T-helper 1 cell treated with Interleukin-12 subunit alpha and Interleukin-12 subunit beta and Interleukin-4 antibody, amounts not matched to agents 30 ng/mL and 1 ng/mL, for 36 hours (primary cell): ENCODE measurements at regions not wholly inside any gene's neighbourhood (a gene's known extent, or its start where the extent isn't known, plus 50 kb on each side); places are given as distances from the start of the nearest gene placed in this dataset.

Experiments
- intact Hi-C: fragments of 100-400 bp; cut with micrococcal nuclease; formaldehyde crosslinking; loops from one replicate; pipeline ENCODE4 v1.15.1; 2024

- intact Hi-C loops = no loop called here
Measured at GRCh38 chr10:78184851-78185692, 151.4 kb downstream of the RPS24 start.

GRCh38 chr10:78185693-78186055 lies 152.0 kb downstream of the RPS24 start:
- intact Hi-C loops = no loop called here

- intact Hi-C loops = no loop called here
Measured at GRCh38 chr10:78186572-78186971, 152.9 kb downstream of the RPS24 start.

- intact Hi-C loops = no loop called here
Measured at GRCh38 chr10:78187371-78187770, 153.7 kb downstream of the RPS24 start.

GRCh38 chr10:78188446-78188845 lies 154.8 kb downstream of the RPS24 start:
- intact Hi-C loops = no loop called here

- intact Hi-C loops = loop anchor here (10.0 kb wide), 1 partner anchor 145 kb away; no protein-coding TSS in a partner anchor
Measured at GRCh38 chr10:78190051-78190825, 156.6 kb downstream of the RPS24 start.

- intact Hi-C loops = loop anchor here (10.0 kb wide), 1 partner anchor 146 kb away; no protein-coding TSS in a partner anchor
Measured at GRCh38 chr10:78191301-78191700, 157.6 kb downstream of the RPS24 start.

- intact Hi-C loops = loop anchor here (10.0 kb wide), 1 partner anchor 148 kb away; no protein-coding TSS in a partner anchor
Measured at GRCh38 chr10:78193189-78193588, 159.5 kb downstream of the RPS24 start.

- intact Hi-C loops = loop anchor here (10.0 kb wide), 1 partner anchor 149 kb away; no protein-coding TSS in a partner anchor
Measured at GRCh38 chr10:78194050-78194449, 160.4 kb downstream of the RPS24 start.

- intact Hi-C loops = loop anchor here (10.0 kb wide), 1 partner anchor 150 kb away; no protein-coding TSS in a partner anchor
Measured at GRCh38 chr10:78194539-78195402, 161.1 kb downstream of the RPS24 start.

GRCh38 chr10:78196396-78196795 lies 162.7 kb downstream of the RPS24 start:
- intact Hi-C loops = loop anchor here (10.0 kb wide), 1 partner anchor 152 kb away; no protein-coding TSS in a partner anchor

- intact Hi-C loops = loop anchor here (10.0 kb wide), 1 partner anchor 152 kb away; no protein-coding TSS in a partner anchor
Measured at GRCh38 chr10:78196964-78197363, 163.3 kb downstream of the RPS24 start.

- intact Hi-C loops = loop anchor here (10.0 kb wide), 1 partner anchor 153 kb away; no protein-coding TSS in a partner anchor
Measured at GRCh38 chr10:78197628-78198272, 164.1 kb downstream of the RPS24 start.

- intact Hi-C loops = loop anchor here (10.0 kb wide), 1 partner anchor 154 kb away; no protein-coding TSS in a partner anchor
Measured at GRCh38 chr10:78199005-78199725, 165.5 kb downstream of the RPS24 start.

GRCh38 chr10:78199759-78200158 lies 166.1 kb downstream of the RPS24 start:
- intact Hi-C loops = loop anchor here (10.0 kb wide), 1 partner anchor 155 kb away; no protein-coding TSS in a partner anchor

GRCh38 chr10:78200686-78201085 lies 167.0 kb downstream of the RPS24 start:
- intact Hi-C loops = no loop called here

- intact Hi-C loops = no loop called here
Measured at GRCh38 chr10:78202386-78202785, 168.7 kb downstream of the RPS24 start.

GRCh38 chr10:78203915-78204818 lies 170.5 kb downstream of the RPS24 start:
- intact Hi-C loops = no loop called here
